Kidney (tissue), 13 donors: ENCODE measurements at regions not wholly inside any gene's neighbourhood (a gene's known extent, or its start where the extent isn't known, plus 50 kb on each side); places are given as distances from the start of the nearest gene placed in this dataset.
A peak's percentile ranks its signal among the peaks of the same experiment; 100 is the strongest.

Experiments used
- DNase-seq, 5 donors: peaks; one replicate each; pipeline ENCODE4 v3.0.0-alpha.2; 2013 to 2020
- FAIRE-seq: peaks from 2 replicates; lab custom pipeline; 2012; peaks lifted over from hg19 to GRCh38; lab: Jason Lieb, UNC
- H3K27ac ChIP-seq, 2 donors: one replicate each; pipeline ENCODE4 v1.7.0; 2013; ENCODE audit warnings: low read depth in 2 of 2, low read length in 2 of 2, inconsistent platforms in 1 of 2
- H3K27me3 ChIP-seq: one replicate; pipeline ENCODE4 v1.7.1; 2013; ENCODE audit warnings: low read length, inconsistent platforms; ENCODE audit not compliant: control insufficient read depth, insufficient read depth
- H3K36me3 ChIP-seq, 3 donors: one replicate each; pipeline versions ENCODE4 v1.7.0 to v1.7.1; 2013; ENCODE audit warnings: low read length in 3 of 3, control low read depth in 1 of 3, inconsistent platforms in 1 of 3; ENCODE audit not compliant: insufficient read depth in 3 of 3, control insufficient read depth in 2 of 3
- H3K4me1 ChIP-seq, 3 donors: one replicate each; pipeline versions ENCODE4 v1.7.0 to v1.7.1; 2013; ENCODE audit warnings: low read length in 3 of 3, inconsistent platforms in 1 of 3, low read depth in 1 of 3; ENCODE audit not compliant: control insufficient read depth in 2 of 3, insufficient read depth in 2 of 3
- H3K4me3 ChIP-seq, 3 donors: one replicate each; pipeline versions ENCODE4 v1.7.0 to v1.8.1; 2013; ENCODE audit warnings: low read length in 3 of 3, control low read depth in 1 of 3, inconsistent platforms in 1 of 3
- H3K9ac ChIP-seq, 3 donors: one replicate each; pipeline versions ENCODE4 v1.7.0 to v1.7.1; 2013; ENCODE audit warnings: low read length in 3 of 3, control low read depth in 1 of 3, inconsistent platforms in 1 of 3
- H3K9me3 ChIP-seq, 3 donors: one replicate each; pipeline versions ENCODE4 v1.7.0 to v1.7.1; 2013; ENCODE audit warnings: low read length in 3 of 3, control low read depth in 1 of 3, inconsistent platforms in 1 of 3; ENCODE audit not compliant: control insufficient read depth in 2 of 3, insufficient read depth in 1 of 3
- CTCF ChIP-seq: IDR thresholded peaks from 3 replicates; pipeline ENCODE4 v1.5.1; 2012; ENCODE audit warnings: mild to moderate bottlenecking, moderate library complexity, borderline replicate concordance; ENCODE audit not compliant: insufficient read depth; ENCODE audit errors: extremely low read depth
- intact Hi-C: fragments of 100-400 bp; cut with DNase I; formaldehyde crosslinking; loops from one replicate; pipeline ENCODE4 v1.11.1; 2022
- donor health status: control.
- donor health status: control.
- donor health status: control.
- donor health status: control.
- donor health status: control.
- donor health status: DM: yes; HTN: yes; CAD: no.
- donor health status: Normal renal cell carcinoma (clear cell type).

- Histone ChIP-seq H3K27me3 (no peaks in the 10 kb centered on the region), H3K4me1 (no peaks in the 10 kb centered on the region), H3K9ac (no peak overlapping the region), H3K27ac (no peak overlapping the region), H3K4me3 (no peak overlapping the region), H3K9me3 (no peaks in the 10 kb centered on the region), H3K36me3 (no peaks in the 10 kb centered on the region)
- no peak for TF ChIP-seq CTCF
- intact Hi-C loops, result no loop called here
- DNase-seq (no peak), FAIRE-seq (no peak)
Measured at GRCh38 chr3:59380146-59380545, 330.3 kb upstream of the CFAP20DC start.

- Histone ChIP-seq H3K36me3 (no peaks in the 10 kb centered on the region), H3K4me3 (no peak overlapping the region), H3K27ac (no peak overlapping the region), H3K4me1 (no peaks in the 10 kb centered on the region), H3K27me3 (no peaks in the 10 kb centered on the region), H3K9me3 (no peaks in the 10 kb centered on the region), H3K9ac (no peak overlapping the region)
- FAIRE-seq, result no peak
- DNase-seq, result peak in 3 of 5 donors; percentile 13 to 30 (median 26)
- intact Hi-C loops, result no loop called here
- TF ChIP-seq CTCF, result no peak
Measured at GRCh38 chr3:59374818-59375211, 325.0 kb upstream of the CFAP20DC start.

- FAIRE-seq, result no peak
- H3K27ac ChIP-seq, result no peak overlapping the region
Measured at GRCh38 chr3:59374091-59374817, 324.4 kb upstream of the CFAP20DC start.

More at GRCh38 chr3:59374091-59374817, 324.4 kb upstream of the CFAP20DC start:
- H3K4me3 ChIP-seq, result no peak overlapping the region
- no peak for TF ChIP-seq CTCF
- DNase-seq, result no peak
- no peaks in the 10 kb centered on the region for H3K9me3 ChIP-seq
- no peaks in the 10 kb centered on the region for H3K4me1 ChIP-seq
- H3K9ac ChIP-seq, result no peak overlapping the region
- no peaks in the 10 kb centered on the region for H3K36me3 ChIP-seq
- H3K27me3 ChIP-seq, result no peaks in the 10 kb centered on the region
- intact Hi-C loops, result no loop called here
